Limb (tissue), 2 donors: ENCODE measurements at regions not wholly inside any gene's neighbourhood (a gene's known extent, or its start where the extent isn't known, plus 50 kb on each side); places are given as distances from the start of the nearest gene placed in this dataset.
A peak's percentile ranks its signal among the peaks of the same experiment; 100 is the strongest.
"Not testable (repeated sequence)": the region's sequence is repeated elsewhere in the genome, so short reads cannot be mapped to it uniquely, and the experiment has no call there.

ENCODE experiments used
- DNase-seq, 2 donors: peaks; one replicate each; pipeline ENCODE4 v3.0.0-alpha.2; 2016; ENCODE audit errors: extremely low spot score in 2 of 2

DNA sequence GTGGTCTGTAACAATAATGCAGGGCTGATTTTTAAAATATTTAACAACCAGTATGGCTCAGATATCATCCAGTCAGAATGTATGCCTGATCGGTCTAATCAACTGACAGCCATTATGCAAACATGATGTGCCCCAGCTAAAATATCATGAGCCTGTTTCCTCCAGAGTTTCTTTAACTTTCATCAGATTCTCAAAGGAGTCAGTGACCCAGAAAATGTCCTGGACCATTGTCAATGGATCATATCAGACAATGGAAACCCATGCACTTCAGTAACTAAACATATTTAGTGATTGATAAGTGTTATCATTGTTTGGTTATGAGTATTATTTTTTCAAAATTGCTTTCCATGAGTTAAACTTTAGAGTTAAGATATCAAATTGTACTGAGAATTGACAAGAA is 173.5 kb downstream of the LMBRD1 start:
- DNase-seq = no peak

DNA sequence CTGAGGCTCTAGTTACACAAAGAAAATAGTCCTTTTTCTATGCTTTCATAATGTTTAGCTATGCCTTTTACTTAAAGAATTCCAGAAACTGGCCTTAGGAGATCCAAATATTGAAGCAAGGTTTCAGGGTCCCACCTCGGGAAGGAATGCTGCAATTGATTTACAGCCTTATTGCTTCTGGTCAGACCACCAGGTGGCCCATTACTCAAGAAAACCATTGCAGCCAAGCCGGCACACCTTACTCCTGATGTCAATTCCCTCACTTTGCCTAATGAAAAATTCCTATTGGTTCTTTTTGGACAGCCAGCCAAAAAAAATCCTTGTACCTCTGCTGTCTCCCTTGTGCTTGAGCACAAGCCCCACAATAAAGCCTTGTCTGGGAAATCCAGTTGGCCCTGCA is 173.9 kb downstream of the LMBRD1 start:
- no peak for DNase-seq

DNA sequence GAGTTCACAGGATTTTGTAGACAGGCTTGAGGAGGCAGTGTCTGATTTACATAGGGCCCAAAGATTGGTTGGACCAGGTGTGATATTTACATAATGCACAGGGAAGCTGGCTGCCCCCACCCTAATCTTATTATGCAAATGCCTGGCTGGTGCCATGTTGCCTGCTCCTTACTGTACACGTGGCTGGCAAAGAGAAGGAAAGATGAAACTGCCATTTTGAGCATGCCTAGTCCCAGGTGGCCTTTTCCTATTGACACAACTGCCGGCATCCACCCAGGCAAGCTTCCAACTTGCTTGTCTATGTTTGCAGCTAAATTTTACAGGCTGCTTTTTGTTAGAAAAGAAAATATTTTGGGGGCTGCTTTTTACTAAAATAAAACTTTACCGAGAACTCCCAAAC is 174.6 kb downstream of the LMBRD1 start:
- no peak for DNase-seq

DNA sequence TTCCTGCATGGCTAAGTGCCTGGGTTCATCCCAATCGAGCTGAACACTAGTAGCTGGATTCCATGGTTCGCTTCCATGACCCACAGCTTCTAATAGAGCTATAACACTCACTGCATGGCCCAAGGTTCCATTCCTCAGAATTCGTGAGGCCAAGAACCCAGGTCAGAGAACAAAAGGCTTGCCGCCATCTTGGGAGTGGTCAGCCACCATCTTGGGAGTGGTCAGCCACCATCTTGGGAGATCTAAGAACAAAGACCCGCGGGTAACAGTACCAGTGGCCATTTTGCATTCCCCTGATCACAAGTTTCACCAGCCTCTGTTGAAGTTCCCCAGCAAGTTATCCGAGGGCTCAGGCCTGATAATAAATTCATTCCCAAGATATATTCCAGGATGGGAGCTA is 179.6 kb downstream of the LMBRD1 start:
- DNase-seq = no peak

DNA sequence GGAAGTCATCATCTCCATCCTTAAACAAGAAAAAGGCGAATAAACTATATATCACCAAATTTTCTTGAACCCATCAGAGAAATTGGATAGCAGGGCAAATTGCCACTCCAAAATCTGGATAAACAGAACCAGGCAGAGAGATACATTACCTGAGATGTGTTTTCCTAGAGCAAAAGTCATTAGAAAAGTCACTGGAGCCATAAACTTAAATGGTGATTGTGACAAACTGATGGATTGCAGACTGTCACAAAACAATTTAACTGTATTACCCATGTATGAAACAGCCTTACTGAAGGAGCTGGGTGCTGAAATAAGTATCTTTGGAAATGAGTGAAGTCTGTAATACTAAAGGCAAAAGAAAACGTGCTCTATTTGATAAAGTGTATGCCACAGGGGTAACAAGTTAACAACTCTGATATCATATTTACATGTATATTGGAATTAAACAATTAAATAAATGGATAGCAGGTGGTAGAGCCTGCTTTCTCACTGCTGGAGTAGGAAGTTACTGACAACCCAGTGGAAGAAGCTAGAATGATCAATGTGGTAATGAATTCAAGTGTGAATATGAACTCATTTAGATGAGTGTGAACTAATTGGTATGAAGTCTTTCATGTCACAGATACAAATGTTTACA is 186.9 kb downstream of the LMBRD1 start:
- DNase-seq = no peak

DNA sequence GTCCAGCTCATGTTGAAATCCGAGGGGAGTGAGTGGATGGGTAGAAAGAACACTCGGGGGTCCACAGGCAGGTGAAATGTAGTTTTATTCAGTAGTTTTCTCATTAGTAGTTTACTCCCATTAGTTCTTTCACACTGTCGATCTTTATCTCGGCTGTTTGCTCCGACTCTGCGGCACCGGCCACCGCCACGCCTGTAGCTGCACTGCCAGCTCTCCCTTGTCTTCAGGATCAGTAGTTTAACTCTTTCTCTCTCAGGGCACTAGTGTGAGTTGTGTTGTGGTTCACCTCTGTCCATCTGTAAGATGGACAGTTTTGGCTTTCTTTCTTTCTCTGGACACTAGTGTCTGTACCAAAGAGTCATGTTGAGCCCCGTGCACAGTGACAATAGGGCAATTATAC is 195.7 kb downstream of the LMBRD1 start:
- no peak for DNase-seq

DNA sequence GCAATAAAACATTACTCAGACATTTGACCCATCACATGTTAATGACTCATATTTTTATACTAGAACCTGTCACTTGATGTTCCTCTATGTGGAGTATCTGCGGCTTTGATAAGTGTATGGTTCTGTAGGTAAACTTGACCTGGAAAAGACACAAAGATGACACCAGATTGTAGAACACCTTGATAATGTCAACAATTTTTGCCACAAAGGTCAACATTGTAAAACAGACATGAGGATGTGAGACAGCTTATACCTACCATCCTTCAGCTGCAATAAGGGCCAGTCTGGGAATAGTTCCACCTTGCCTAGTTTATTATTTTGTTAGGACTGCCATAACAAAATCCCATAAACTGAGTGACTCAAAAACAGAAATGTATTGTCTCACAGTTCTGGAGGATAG is 202.4 kb downstream of the LMBRD1 start:
- DNase-seq = no peak

DNA sequence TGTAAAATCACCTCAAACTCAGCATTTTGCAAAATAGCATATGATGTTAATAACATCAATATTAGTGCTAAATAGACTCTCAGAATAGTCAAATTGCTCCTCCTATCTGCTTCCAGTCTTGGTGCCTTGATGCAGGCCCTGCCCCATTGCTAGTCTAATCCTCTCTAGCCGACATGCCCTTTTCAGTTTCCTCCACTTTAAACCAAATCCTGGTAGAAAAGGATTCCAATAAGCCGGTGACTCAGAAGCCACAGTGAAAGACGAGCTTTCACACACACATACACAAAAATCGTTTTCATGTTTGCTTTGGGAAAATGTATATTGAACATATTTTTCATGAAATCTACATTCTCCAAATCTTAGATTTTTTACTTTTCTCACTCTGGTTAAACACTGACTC is 203.1 kb downstream of the LMBRD1 start:
- no peak for DNase-seq

DNA sequence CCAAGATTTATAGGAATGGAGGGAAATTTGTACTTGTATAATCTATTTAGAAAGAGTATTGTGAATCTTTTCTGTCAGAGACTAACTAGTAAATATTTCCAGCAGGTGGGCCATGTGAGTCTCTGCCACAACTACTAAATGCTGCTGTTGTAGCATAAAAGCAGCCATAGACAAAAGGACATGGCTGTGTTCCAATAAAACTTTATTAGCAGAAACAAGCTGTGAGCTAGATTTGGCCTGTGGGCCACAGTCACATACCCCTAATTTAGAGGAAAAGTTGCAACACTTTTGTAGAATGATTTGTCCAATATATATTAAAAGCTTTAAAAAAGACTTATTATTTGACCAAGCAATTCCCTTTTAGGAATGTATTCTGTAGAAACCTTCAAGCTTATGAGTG is 207.2 kb downstream of the LMBRD1 start:
- DNase-seq = no peak

DNA sequence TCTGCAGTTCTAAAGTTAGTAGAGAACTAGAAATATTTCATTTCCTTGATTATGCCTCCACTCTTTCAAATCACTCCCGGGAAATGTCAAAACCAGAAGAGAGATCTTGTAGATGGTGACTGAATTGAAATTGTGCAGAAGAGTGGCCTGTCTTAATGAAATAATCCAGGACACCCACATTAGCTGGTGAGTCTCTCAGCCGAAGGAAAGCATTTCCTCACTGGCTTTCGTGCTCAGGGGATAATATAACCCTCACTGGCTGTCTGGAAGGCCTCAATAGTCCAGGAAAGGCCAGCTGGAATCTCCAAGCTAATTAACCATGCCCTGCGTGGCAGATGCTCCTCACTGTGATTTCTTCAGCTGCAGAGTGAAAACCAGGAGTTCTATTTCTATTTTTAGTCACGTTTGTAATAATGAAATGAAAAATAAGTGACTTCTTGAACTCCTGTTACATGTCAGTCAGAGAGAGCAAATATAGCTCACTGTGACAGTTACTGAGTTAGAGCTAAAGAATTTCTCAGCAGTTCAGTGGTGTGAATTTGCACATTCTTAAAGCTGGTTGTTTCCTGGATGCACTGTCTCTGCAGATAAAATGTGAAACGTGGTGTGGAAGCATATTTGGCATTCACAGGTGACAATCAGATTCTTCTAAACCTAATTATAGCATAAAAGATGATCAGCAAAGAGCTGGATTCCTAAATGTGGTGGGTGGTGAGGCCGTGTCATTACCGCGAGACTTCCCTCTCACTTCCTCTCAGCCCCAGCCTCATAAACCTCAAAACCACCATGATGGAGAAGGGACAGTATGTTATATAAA is 211.7 kb downstream of the LMBRD1 start:
- peak in 1 of 2 donors; percentile 58 for DNase-seq

DNA sequence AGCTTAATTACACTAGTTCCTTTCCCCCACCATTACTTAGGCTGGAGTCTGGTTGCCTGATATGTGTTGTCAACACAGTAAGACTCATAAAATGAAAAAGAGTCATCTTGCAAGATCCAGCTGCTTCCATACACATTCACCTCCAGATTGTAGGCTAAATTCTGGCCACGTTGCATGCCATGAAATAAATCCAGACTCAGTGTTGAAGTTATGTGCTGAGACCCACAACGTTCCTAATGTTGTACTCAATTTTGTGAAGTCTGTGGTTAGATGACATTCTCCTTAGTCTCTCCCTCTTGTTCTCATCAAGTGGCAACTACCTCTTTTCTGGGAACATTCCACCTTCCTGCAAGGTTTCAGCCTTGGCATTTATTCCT is 212.3 kb downstream of the LMBRD1 start:
- DNase-seq = no peak

DNA sequence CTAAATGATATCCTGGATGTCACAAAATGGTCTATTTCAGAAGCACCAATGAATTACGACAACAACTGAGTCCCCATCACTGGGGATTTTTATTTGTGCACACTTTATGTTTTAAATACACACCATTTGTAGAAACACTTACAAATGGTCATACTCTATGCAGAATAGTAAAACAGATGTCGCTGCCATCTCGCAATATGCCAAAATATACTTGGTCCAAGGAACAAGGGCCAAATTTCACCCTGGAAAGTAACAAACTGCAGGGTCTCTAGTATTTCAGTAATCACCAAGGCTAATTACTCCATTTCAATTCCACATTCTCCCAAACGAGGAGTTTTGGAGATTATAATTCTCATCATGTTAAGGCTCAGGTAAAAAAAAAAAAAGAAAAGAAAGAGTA is 215.2 kb downstream of the LMBRD1 start:
- DNase-seq = no peak

DNA sequence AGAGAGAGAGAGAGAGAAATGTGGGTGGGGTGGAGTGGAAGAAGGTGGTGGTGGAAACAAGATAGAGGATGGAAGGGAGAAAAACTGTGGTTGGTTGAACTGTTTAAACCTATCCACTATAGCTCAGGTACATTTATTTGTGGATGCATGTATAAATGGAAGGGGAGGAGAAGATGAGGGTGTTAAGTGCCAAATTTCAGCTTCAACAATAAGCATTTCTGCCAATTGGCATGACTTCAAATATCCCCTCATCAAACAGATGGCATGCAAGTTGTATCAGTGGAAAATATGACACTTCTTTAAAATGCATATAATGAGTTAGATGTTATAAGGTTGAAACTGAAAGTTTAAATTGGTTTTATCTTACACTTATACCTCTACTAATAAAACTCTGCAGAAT is 216.1 kb downstream of the LMBRD1 start:
- DNase-seq = no peak

DNA sequence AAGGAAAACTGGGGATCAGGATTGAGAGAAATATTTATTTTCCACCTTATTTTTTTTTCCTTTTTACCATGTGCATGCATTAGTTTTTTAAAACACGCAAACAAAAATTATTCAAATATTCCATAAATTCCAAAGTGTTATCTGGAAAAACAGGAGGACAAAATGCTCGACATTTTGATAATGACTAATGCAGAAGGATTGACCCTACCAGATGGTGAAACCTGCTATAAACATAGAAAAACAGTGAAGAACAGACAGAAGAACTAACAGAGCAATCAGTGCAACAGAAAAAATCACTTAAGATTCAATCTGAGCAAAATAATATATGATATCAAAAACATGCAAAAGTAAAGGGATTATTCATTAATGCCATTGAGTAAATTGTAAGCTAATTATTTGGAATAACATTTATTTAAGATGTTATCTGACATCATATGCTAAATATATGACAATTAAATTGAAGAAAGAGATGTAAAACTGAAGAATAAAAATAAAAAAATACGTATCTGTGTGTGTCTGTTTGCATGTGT is 218.4 kb downstream of the LMBRD1 start:
- no peak for DNase-seq

DNA sequence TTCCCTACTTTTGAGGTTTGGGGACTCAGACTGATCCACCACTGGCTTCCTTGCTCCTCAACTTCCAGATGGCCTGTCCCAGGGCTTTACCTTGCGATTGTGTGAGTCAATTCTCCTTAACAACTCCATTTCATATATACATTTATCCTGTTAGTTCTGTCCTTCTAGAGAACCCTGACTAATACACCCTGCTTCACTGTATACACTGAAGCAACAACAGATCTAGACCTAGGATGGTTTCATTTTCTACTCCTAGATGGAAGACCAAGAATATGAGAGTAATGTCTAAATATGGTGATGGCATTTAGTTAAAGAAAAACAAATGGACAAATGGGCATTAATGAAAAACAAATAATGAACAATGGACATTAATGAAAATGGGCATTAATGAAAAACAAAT is 225.6 kb downstream of the LMBRD1 start:
- no peak for DNase-seq

DNA sequence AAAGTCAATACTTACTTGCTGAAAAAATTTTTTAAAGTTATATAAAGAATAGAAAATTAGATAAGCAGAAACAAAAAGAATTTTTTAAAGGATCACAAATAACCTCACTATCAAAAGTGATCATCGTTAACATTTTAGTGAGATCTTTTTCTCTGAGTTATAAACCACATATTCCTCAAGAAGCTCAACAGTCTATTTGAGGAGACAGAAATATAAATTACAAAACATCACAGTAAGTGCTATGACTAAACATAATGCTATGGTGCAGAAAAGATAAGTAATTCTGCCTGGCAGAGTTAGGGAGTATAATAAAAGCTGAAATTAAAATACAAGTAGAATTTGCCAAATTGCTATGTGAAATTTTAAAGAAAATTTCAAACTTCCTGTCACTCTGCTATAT is 226.7 kb downstream of the LMBRD1 start:
- DNase-seq = no peak

DNA sequence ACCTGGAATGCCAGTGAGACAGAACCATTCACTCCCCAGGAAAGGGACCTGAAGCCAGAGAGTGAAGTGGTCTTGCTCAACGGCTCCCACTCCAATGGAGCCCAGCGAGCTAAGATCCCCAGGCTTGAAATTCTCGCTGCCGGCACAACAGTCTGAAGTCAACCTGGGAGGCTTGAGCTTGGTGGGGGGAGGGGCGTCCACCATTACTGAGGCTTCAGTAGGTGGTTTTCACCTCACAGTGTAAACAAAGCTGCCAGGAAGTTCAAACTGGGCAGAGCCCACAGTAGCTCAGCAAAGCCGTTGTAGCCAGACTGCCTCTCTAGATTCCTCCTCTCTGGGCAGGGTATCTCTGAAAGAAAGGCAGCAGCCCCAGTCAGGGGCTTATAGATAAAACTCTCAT is 236.2 kb downstream of the LMBRD1 start:
- DNase-seq = not testable (repeated sequence)

DNA sequence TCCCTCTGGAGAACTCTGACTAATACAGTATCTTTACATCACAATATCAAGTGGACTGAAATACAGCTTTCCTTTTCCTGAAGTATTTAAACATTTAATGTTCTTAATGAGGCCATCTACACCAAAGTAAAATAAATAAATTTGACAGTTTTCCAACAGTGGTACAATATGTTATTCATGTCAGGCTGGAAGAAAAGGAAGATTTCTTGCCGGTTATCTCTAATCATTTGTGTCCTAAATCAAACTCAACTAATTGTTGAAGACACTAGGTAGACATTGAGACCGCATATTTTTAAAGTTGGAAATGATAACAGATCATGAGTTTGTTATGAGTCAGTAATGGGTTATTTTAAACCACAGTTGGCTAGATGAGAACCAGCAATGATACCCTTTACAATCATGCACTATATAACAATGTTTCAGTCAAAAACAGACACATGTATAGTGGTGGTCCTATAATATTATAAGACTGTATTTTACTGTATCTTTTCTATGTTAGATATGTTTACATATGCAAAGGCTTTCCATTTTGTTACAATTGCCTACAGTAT is 241.6 kb downstream of the LMBRD1 start:
- DNase-seq = no peak

DNA sequence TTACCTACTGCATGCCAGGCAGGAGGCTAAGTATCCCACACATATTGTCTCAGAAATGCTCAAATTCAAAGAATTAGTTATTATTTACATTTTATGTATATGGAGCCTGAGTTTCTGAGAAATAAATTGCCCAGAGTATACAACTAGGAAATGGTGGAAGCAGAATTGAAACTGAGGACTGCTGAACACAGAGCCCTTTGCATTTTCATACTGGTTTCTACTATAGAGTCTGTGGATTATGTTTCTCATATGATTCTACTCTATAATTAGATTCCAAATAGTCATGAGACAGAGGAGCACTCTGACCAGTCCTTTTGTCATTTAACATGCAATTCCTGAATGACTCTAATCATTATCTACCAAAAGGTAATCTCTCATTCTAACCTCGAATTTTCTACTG is 254.3 kb downstream of the LMBRD1 start:
- DNase-seq = no peak

DNA sequence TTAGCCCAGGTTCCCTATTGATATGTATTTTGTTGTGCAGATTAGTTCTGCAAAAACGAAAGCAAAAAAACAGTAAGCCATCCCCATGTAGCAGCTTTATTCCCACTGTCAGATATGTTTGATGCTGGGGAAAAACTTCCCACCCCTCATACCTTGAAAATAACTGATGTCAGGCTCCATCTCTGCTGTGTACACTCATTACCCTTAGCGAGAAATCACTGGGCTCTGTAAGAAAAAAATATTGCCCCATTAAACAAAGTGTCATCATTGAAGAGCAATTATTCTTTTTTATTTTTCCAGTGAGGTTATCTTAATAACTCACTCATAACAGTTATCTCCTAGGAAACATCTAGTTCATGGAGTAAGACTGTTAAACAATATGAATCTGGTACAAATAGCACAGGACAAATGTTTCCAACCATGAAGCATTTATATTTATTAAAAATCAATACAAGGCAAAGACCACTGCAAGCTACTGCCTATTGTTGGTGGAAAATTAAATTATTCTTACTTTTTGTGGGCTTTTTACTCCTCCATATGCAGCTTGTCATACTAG is 268.8 kb downstream of the LMBRD1 start:
- no peak for DNase-seq

DNA sequence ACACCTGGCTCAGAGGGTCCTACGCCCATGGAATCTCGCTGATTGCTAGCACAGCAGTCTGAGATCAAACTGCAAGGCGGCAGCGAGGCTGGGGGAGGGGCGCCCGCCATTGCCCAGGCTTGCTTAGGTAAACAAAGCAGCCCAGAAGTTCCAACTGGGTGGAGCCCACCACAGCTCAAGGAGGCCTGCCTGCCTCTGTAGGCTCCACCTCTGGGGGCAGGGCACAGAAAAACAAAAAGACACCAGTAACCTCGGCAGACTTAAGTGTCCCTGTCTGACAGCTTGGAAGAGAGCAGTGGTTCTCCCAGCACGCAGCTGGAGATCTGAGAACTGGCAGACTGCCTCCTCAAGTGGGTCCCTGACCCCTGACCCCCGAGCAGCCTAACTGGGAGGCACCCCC is 281.3 kb downstream of the LMBRD1 start:
- DNase-seq = not testable (repeated sequence)

DNA sequence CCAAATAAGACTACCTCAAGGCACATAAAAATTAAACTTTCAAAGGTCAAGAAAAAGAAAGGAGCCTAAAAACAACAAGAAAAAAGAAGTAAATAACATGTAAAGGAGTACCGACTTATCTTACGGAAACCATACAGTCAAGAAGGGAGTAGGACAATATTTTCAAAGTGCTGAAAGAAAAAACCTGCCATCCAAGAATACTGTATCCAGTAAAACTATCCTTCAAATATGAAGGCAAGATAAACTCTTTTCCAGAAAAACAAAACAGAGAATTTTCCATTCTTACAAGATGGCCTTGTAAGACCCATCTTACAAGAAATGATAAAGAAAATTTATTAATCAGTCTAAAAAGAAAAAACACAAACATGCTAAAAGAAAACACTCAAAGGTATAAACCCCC is 302.2 kb downstream of the LMBRD1 start:
- no peak for DNase-seq

DNA sequence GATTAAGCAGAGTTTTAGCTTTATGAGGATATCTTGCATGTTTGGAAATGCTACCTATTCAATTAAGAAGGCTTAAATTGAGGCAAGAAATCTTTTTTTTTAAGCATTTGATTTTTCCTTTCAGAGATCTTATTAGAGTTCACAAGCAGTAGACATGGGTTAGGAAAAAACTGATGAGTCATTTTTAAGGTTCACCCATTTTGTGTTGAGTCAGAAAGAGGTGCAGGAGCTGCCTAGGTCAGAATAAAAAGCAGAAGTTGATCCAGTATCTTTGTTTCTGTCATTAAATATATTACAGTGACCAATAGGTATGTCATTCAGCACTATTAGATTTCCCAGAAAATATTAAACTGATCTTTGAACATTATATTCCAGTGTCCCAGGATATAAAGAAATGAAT is 306.8 kb downstream of the LMBRD1 start:
- DNase-seq = no peak
